K562 (cell line): ENCODE measurements at regions not wholly inside any gene's neighbourhood (a gene's known extent, or its start where the extent isn't known, plus 50 kb on each side); places are given as distances from the start of the nearest gene placed in this dataset.

Experiments
- CBX2 ChIP-seq: fragments of 200-600 bp; sonication (generic); IDR thresholded peaks from one replicate; pipeline ENCODE4 v1.6.1; 2012; ENCODE audit warnings: mild to moderate bottlenecking, low read length, inconsistent platforms; ENCODE audit not compliant: insufficient read depth, poor library complexity, severe bottlenecking
- DDX20 ChIP-seq: fragments of 450-650 bp; IDR thresholded peaks from 2 replicates; pipeline ENCODE4 v1.6.1; 2016; ENCODE audit warnings: missing genetic modification characterization, low read depth, mild to moderate bottlenecking, missing compliant biosample characterization, moderate library complexity
- HDAC8 ChIP-seq: fragments of 450-650 bp; IDR thresholded peaks from 2 replicates; pipeline ENCODE4 v1.6.1; 2016; ENCODE audit warnings: mild to moderate bottlenecking, missing genetic modification characterization, moderate library complexity, missing compliant biosample characterization
- TEAD1 ChIP-seq, 2 experiments: fragments of 450-650 bp in 1 of 2; sonication (generic) in 1 of 2; formaldehyde crosslinking; IDR thresholded peaks; 2 replicates each; pipeline versions ENCODE4 v1.4.0 to v1.8.0; 2020 to 2022; ENCODE audit warnings: mild to moderate bottlenecking in 2 of 2, missing genetic modification reagents in 1 of 2
- ZNF764 ChIP-seq: fragments of 250-450 bp; sonication (Bioruptor Pico); IDR thresholded peaks from 2 replicates; pipeline ENCODE4 v1.4.0; 2020; ENCODE audit warnings: low read depth, mild to moderate bottlenecking, moderate library complexity
- ZSCAN32 ChIP-seq: fragments of 450-650 bp; formaldehyde crosslinking; IDR thresholded peaks from 2 replicates; pipeline ENCODE4 v1.4.0; 2020; ENCODE audit warnings: mild to moderate bottlenecking, moderate library complexity
- TF ChIP-seq, protein P1 (sequence below), 2 experiments: fragments of 450-650 bp; formaldehyde crosslinking in 1 of 2; IDR thresholded peaks; 2 replicates each; pipeline versions ENCODE4 v1.4.0 to v1.6.1; 2014 to 2020; ENCODE audit warnings: mild to moderate bottlenecking in 2 of 2, borderline replicate concordance in 1 of 2, low read depth in 1 of 2
- TF ChIP-seq, protein P2 (sequence below), 2 experiments: fragments of 450-650 bp; IDR thresholded peaks; 2 replicates each; pipeline ENCODE4 v1.6.1; 2016; ENCODE audit warnings: mild to moderate bottlenecking in 2 of 2, borderline replicate concordance in 1 of 2, low read depth in 1 of 2, moderate library complexity in 1 of 2
- TF ChIP-seq, protein P3 (sequence below): fragments of 250-450 bp; sonication (Bioruptor Pico); IDR thresholded peaks from 2 replicates; pipeline ENCODE4 v1.4.0; 2020

DNA sequence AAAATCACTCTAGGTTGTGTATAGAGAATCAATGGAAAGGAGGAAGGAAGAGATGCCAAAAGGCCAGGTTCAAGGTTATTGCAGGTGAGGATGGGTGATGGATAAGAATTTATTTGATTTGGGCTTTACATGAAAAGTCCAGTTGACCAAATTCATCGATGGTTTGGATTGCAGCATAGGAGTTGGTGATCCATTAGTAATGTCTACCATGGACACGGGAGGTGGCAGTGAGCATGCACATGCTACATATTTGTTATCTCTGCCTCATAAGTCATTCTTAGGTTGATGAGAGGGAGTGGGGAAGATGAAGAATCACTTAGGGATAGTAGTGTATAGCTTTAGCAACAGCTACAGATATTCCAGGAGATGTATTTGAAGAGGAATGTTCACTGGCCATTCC, 211.4 kb downstream of the PHETA1 start (continued):
- TF ChIP-seq, protein P1, sequence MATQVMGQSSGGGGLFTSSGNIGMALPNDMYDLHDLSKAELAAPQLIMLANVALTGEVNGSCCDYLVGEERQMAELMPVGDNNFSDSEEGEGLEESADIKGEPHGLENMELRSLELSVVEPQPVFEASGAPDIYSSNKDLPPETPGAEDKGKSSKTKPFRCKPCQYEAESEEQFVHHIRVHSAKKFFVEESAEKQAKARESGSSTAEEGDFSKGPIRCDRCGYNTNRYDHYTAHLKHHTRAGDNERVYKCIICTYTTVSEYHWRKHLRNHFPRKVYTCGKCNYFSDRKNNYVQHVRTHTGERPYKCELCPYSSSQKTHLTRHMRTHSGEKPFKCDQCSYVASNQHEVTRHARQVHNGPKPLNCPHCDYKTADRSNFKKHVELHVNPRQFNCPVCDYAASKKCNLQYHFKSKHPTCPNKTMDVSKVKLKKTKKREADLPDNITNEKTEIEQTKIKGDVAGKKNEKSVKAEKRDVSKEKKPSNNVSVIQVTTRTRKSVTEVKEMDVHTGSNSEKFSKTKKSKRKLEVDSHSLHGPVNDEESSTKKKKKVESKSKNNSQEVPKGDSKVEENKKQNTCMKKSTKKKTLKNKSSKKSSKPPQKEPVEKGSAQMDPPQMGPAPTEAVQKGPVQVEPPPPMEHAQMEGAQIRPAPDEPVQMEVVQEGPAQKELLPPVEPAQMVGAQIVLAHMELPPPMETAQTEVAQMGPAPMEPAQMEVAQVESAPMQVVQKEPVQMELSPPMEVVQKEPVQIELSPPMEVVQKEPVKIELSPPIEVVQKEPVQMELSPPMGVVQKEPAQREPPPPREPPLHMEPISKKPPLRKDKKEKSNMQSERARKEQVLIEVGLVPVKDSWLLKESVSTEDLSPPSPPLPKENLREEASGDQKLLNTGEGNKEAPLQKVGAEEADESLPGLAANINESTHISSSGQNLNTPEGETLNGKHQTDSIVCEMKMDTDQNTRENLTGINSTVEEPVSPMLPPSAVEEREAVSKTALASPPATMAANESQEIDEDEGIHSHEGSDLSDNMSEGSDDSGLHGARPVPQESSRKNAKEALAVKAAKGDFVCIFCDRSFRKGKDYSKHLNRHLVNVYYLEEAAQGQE (IDR thresholded peaks at IDR 0.05; ENCODE audit: borderline replicate concordance), result 0 out of 2 replicates have a peak, but pooled peaks have one; percentile 9
- TF ChIP-seq, protein P1 (CRISPR knock-in tag; IDR thresholded peaks at IDR 0.05; ENCODE audit: low read depth), result no peak
- TF ChIP-seq, protein P2, sequence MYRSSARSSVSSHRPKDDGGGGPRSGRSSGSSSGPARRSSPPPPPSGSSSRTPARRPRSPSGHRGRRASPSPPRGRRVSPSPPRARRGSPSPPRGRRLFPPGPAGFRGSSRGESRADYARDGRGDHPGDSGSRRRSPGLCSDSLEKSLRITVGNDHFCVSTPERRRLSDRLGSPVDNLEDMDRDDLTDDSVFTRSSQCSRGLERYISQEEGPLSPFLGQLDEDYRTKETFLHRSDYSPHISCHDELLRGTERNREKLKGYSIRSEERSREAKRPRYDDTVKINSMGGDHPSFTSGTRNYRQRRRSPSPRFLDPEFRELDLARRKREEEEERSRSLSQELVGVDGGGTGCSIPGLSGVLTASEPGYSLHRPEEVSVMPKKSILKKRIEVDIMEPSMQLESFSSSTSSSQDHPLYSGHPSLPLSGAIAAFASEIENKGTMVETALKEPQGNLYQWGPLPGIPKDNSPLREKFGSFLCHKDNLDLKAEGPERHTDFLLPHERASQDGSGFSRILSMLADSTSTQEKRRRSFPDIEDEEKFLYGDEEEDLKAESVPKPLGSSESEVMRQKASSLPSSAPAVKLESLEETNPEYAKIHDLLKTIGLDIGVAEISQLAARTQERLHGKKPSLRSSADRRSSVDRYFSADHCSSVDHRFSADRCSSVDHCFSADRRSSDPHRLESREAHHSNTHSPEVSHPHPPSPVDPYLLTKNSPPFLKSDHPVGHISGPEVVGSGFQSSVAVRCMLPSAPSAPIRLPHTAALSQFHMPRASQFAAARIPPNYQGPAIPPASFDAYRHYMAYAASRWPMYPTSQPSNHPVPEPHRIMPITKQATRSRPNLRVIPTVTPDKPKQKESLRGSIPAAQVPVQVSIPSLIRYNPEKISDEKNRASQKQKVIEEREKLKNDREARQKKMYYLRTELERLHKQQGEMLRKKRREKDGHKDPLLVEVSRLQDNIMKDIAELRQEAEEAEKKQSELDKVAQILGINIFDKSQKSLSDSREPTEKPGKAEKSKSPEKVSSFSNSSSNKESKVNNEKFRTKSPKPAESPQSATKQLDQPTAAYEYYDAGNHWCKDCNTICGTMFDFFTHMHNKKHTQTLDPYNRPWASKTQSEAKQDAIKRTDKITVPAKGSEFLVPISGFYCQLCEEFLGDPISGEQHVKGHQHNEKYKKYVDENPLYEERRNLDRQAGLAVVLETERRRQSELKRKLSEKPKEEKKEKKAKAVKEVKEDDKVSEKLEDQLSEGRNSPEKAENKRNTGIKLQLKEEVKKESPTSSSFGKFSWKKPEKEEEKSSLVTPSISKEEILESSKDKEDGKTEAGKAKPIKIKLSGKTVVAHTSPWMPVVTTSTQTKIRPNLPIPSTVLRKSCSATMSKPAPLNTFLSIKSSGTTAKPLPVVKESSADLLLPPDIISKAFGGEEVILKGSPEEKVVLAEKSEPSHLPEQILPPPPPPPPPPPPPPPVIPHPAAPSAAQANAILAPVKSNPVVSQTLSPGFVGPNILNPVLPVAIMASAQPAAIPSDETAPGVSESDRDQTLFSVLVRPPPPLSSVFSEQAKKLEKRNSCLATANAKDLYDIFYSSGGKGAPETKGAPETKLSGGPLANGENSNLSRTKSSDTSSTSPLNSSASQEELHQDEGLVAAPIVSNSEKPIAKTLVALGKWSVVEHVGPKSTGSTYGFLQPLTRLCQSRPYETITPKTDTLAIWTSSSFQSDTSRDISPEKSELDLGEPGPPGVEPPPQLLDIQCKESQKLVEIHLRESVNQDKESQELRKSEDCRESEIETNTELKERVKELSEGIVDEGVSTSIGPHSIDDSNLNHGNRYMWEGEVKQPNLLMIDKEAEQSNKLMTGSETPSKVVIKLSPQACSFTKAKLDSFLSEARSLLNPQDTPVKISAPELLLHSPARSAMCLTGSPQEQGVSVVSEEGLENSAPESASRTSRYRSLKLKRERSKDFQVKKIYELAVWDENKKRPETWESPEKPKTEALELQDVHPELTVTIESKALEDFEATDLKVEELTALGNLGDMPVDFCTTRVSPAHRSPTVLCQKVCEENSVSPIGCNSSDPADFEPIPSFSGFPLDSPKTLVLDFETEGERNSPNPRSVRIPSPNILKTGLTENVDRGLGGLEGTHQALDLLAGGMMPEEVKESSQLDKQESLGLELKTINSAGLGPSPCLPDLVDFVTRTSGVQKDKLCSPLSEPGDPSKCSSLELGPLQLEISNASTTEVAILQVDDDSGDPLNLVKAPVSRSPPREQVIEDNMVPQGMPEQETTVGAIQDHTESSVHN (IDR thresholded peaks at IDR 0.05; ENCODE audit: borderline replicate concordance in 1 of 2, low read depth in 1 of 2), result no peak
- TF ChIP-seq HDAC8 (tag), result no peak
- no peak for TF ChIP-seq TEAD1 (CRISPR knock-in tag; IDR thresholded peaks at IDR 0.05)
- TF ChIP-seq, protein P3, sequence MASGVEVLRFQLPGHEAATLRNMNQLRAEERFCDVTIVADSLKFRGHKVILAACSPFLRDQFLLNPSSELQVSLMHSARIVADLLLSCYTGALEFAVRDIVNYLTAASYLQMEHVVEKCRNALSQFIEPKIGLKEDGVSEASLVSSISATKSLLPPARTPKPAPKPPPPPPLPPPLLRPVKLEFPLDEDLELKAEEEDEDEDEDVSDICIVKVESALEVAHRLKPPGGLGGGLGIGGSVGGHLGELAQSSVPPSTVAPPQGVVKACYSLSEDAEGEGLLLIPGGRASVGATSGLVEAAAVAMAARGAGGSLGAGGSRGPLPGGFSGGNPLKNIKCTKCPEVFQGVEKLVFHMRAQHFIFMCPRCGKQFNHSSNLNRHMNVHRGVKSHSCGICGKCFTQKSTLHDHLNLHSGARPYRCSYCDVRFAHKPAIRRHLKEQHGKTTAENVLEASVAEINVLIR (CRISPR knock-in tag), result no peak
- TF ChIP-seq DDX20 (tag), result no peak
- no peak for TF ChIP-seq ZSCAN32 (CRISPR knock-in tag)
- TF ChIP-seq CBX2, result no peak
- no peak for TF ChIP-seq ZNF764 (CRISPR knock-in tag)
